GM23338 (cell line): ENCODE measurements at regions not wholly inside any gene's neighbourhood (a gene's known extent, or its start where the extent isn't known, plus 50 kb on each side); places are given as distances from the start of the nearest gene placed in this dataset.

Experiments
- ATAC-seq: fragments of 200-7000 bp; cut with Tn5 transposase; 3 replicates; pipeline ENCODE4 v1.9.1; 2020
- DNase-seq: peaks from one replicate; pipeline ENCODE4 v3.0.0-alpha.2; 2015; ENCODE audit warnings: low spot score
- H2AFZ ChIP-seq: fragments of 200-600 bp; sonication (generic); 2 replicates; pipeline ENCODE4 v1.8.0; 2016; ENCODE audit warnings: antibody characterized with exemption, mild to moderate bottlenecking, moderate library complexity
- H3F3A ChIP-seq: fragments of 200-600 bp; sonication (generic); replicated peaks from 2 replicates; pipeline ENCODE4 v1.8.0; 2017; ENCODE audit warnings: antibody characterized with exemption, mixed run types, low read depth
- H3K27ac ChIP-seq: fragments of 200-600 bp; sonication (generic); 2 replicates; pipeline ENCODE4 v1.6.1; 2016; ENCODE audit warnings: low read depth
- H3K27me3 ChIP-seq: fragments of 200-600 bp; sonication (generic); 2 replicates; pipeline ENCODE4 v1.8.0; 2016; ENCODE audit warnings: mild to moderate bottlenecking, mixed run types, moderate library complexity; ENCODE audit not compliant: insufficient read depth
- H3K36me3 ChIP-seq: fragments of 200-600 bp; sonication (generic); 2 replicates; pipeline ENCODE4 v1.8.0; 2016; ENCODE audit warnings: mild to moderate bottlenecking; ENCODE audit not compliant: insufficient read depth
- H3K4me1 ChIP-seq: fragments of 200-600 bp; sonication (generic); 2 replicates; pipeline ENCODE4 v1.8.0; 2016; ENCODE audit warnings: mild to moderate bottlenecking, moderate library complexity; ENCODE audit not compliant: insufficient read depth
- H3K4me2 ChIP-seq: fragments of 200-600 bp; sonication (generic); 2 replicates; pipeline ENCODE4 v1.7.1; 2017; ENCODE audit warnings: mixed run types
- H3K4me3 ChIP-seq: fragments of 200-600 bp; sonication (generic); 2 replicates; pipeline ENCODE4 v1.6.1; 2016; ENCODE audit warnings: mixed run types
- H3K79me2 ChIP-seq: fragments of 200-600 bp; sonication (generic); replicated peaks from 2 replicates; pipeline ENCODE4 v1.8.0; 2017; ENCODE audit warnings: mild to moderate bottlenecking; ENCODE audit not compliant: insufficient read depth
- H3K9me2 ChIP-seq: fragments of 200-600 bp; sonication (generic); 2 replicates; pipeline ENCODE4 v1.8.0; 2017; ENCODE audit not compliant: insufficient read depth
- H4K20me1 ChIP-seq: fragments of 200-600 bp; sonication (generic); replicated peaks from 2 replicates; pipeline ENCODE4 v1.8.0; 2017; ENCODE audit warnings: mild to moderate bottlenecking; ENCODE audit not compliant: insufficient read depth
- H3K27ac Mint-ChIP-seq: 2 replicates; pipeline ENCODE4 v1.8.0; 2020; ENCODE audit warnings: inconsistent platforms, mild to moderate bottlenecking, moderate library complexity, mixed read lengths
- H3K27me3 Mint-ChIP-seq: 3 replicates; pipeline ENCODE4 v1.8.0; 2022; ENCODE audit warnings: low read depth, mild to moderate bottlenecking, moderate library complexity, mixed read lengths, inconsistent platforms; ENCODE audit not compliant: insufficient read depth, poor library complexity
- H3K36me3 Mint-ChIP-seq: 3 replicates; pipeline ENCODE4 v1.8.0; 2021; ENCODE audit warnings: low read depth, mild to moderate bottlenecking, inconsistent platforms, moderate library complexity, mixed read lengths
- H3K4me1 Mint-ChIP-seq: 3 replicates; pipeline ENCODE4 v1.8.0; 2020; ENCODE audit warnings: mild to moderate bottlenecking, inconsistent platforms, mixed read lengths
- H3K4me3 Mint-ChIP-seq: 3 replicates; pipeline ENCODE4 v1.8.0; 2021; ENCODE audit warnings: moderate library complexity, mild to moderate bottlenecking, inconsistent platforms, mixed read lengths
- H3K9me3 Mint-ChIP-seq: 3 replicates; pipeline ENCODE4 v1.8.0; 2020; ENCODE audit warnings: moderate library complexity, mild to moderate bottlenecking, inconsistent platforms, mixed read lengths
- CREB1 ChIP-seq: fragments of 250-450 bp; sonication (Bioruptor Pico); IDR thresholded peaks from 2 replicates; pipeline ENCODE4 v1.5.0; 2020; ENCODE audit warnings: low read depth, mild to moderate bottlenecking, moderate library complexity
- ETS1 ChIP-seq: IDR thresholded peaks from 2 replicates; pipeline ENCODE4 v1.6.1; 2016; ENCODE audit warnings: antibody characterized with exemption
- EZH2 ChIP-seq: fragments of 200-600 bp; sonication (generic); IDR thresholded peaks from one replicate; pipeline ENCODE4 v1.8.0; 2017; ENCODE audit warnings: antibody characterized with exemption, mild to moderate bottlenecking, low read depth; ENCODE audit not compliant: unreplicated experiment
- EZH2phosphoT487 ChIP-seq: fragments of 200-600 bp; sonication (generic); IDR thresholded peaks from one replicate; pipeline ENCODE4 v1.8.1; 2018; ENCODE audit warnings: antibody characterized with exemption; ENCODE audit not compliant: unreplicated experiment
- JUNB ChIP-seq: IDR thresholded peaks from one replicate; pipeline ENCODE4 v1.6.1; 2016; ENCODE audit warnings: antibody characterized with exemption; ENCODE audit not compliant: unreplicated experiment
- NANOG ChIP-seq: IDR thresholded peaks from 2 replicates; pipeline ENCODE4 v1.6.1; 2016; ENCODE audit warnings: antibody characterized with exemption, borderline replicate concordance
- POLR2AphosphoS5 ChIP-seq: IDR thresholded peaks from 2 replicates; pipeline ENCODE4 v1.6.1; 2016; ENCODE audit warnings: antibody characterized with exemption, low read depth
- ZNF114 ChIP-seq: fragments of 250-450 bp; sonication (Bioruptor Pico); IDR thresholded peaks from 2 replicates; pipeline ENCODE4 v1.5.0; 2020; ENCODE audit warnings: mild to moderate bottlenecking, moderate library complexity
- ZNF331 ChIP-seq: fragments of 250-450 bp; sonication (Bioruptor Pico); IDR thresholded peaks from 2 replicates; pipeline ENCODE4 v1.5.0; 2020; ENCODE audit warnings: low read depth, mild to moderate bottlenecking, moderate library complexity
- TF ChIP-seq, protein P1 (sequence below), 2 experiments: fragments of 200-600 bp in 1 of 2; sonication (generic) in 1 of 2; conservative IDR thresholded peaks; 2 replicates each; pipeline versions ENCODE4 v1.5.1 to v1.6.1; 2016 to 2017; ENCODE audit warnings: antibody characterized with exemption in 2 of 2, low read depth in 2 of 2, mild to moderate bottlenecking in 2 of 2, moderate library complexity in 1 of 2
- TF ChIP-seq, protein P2 (sequence below): IDR thresholded peaks from one replicate; pipeline ENCODE4 v1.6.1; 2018; ENCODE audit warnings: antibody characterized with exemption; ENCODE audit not compliant: unreplicated experiment

GRCh38 chr6:1255636-1256365 lies 56.1 kb upstream of the FOXQ1 start (continued):
- TF ChIP-seq, protein P1, sequence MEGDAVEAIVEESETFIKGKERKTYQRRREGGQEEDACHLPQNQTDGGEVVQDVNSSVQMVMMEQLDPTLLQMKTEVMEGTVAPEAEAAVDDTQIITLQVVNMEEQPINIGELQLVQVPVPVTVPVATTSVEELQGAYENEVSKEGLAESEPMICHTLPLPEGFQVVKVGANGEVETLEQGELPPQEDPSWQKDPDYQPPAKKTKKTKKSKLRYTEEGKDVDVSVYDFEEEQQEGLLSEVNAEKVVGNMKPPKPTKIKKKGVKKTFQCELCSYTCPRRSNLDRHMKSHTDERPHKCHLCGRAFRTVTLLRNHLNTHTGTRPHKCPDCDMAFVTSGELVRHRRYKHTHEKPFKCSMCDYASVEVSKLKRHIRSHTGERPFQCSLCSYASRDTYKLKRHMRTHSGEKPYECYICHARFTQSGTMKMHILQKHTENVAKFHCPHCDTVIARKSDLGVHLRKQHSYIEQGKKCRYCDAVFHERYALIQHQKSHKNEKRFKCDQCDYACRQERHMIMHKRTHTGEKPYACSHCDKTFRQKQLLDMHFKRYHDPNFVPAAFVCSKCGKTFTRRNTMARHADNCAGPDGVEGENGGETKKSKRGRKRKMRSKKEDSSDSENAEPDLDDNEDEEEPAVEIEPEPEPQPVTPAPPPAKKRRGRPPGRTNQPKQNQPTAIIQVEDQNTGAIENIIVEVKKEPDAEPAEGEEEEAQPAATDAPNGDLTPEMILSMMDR (conservative IDR thresholded peaks at IDR 0.05; ENCODE audit: low read depth in 2 of 2), result no peak
- TF ChIP-seq NANOG, result no peak

GRCh38 chr6:1254326-1254725 lies 57.6 kb upstream of the FOXQ1 start:
- no peaks in the 10 kb centered on the region for H3K36me3 ChIP-seq
- Mint-ChIP-seq H3K36me3 (no peaks in the 10 kb centered on the region), H3K4me3 (no peak overlapping the region), H3K27ac (no peak overlapping the region), H3K4me1 (no peaks in the 10 kb centered on the region), H3K27me3 (peaks cover 4% of the 10 kb centered on the region), H3K9me3 (no peaks in the 10 kb centered on the region)
- H3K27ac ChIP-seq, result no peak overlapping the region
- H3K4me3 ChIP-seq, result no peak overlapping the region
- TF ChIP-seq CREB1 (no peak), NANOG (no peak), ZNF114 (CRISPR knock-in tag) (no peak), EZH2 (no peak), ZNF331 (CRISPR knock-in tag) (no peak)
- H3K27me3 ChIP-seq, result no peaks in the 10 kb centered on the region
- no peak overlapping the region for H2AFZ ChIP-seq
- H3K9me2 ChIP-seq, result no peaks in the 10 kb centered on the region
- H3K4me1 ChIP-seq, result no peaks in the 10 kb centered on the region
- no peak for DNase-seq
- H4K20me1 ChIP-seq, result no peaks in the 10 kb centered on the region
- no peaks in the 10 kb centered on the region for H3K79me2 ChIP-seq
- ATAC-seq, result no peak
- H3K4me2 ChIP-seq, result no peak overlapping the region
- no peaks in the 10 kb centered on the region for H3F3A ChIP-seq

DNA sequence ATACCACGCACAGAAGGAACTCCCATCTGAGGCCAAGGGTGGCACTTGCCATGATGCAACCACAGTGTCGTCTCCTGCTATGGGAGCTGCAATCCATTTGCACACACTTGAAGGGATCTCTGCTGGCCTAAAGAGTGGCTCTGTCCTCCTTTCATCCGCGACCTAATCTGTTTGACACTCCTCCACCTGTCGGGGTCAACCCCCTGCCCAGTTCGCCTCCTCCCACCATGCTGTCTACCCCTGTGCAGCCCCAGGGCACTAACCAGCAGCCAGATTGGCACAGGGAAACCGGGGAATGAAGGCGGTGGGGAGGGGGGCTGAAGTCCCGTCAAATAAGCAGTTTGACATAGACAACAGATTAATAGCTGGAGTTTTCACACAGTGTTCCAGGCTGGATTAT lies 58.1 kb upstream of the FOXQ1 start:
- no peaks in the 10 kb centered on the region for H3K4me1 ChIP-seq
- ATAC-seq (no peak), DNase-seq (no peak)
- Mint-ChIP-seq H3K4me1 (no peaks in the 10 kb centered on the region), H3K27me3 (peaks cover 4% of the 10 kb centered on the region), H3K4me3 (no peak overlapping the region), H3K9me3 (no peaks in the 10 kb centered on the region), H3K27ac (no peak overlapping the region), H3K36me3 (no peaks in the 10 kb centered on the region)
- no peaks in the 10 kb centered on the region for H3F3A ChIP-seq
- no peaks in the 10 kb centered on the region for H3K79me2 ChIP-seq
- no peak overlapping the region for H3K4me2 ChIP-seq
- H3K9me2 ChIP-seq, result 0 out of 2 replicates have a peak, but pooled peaks cover 3% of the 10 kb centered on the region
- H3K36me3 ChIP-seq, result no peaks in the 10 kb centered on the region
- no peak overlapping the region for H3K4me3 ChIP-seq
- H2AFZ ChIP-seq, result no peak overlapping the region
- no peak overlapping the region for H3K27ac ChIP-seq
- H3K27me3 ChIP-seq, result no peaks in the 10 kb centered on the region
- no peaks in the 10 kb centered on the region for H4K20me1 ChIP-seq
- no peak for TF ChIP-seq JUNB
- TF ChIP-seq POLR2AphosphoS5, result no peak
- no peak for TF ChIP-seq ETS1
- TF ChIP-seq NANOG, result no peak
- TF ChIP-seq EZH2phosphoT487, result no peak
- TF ChIP-seq, protein P2, sequence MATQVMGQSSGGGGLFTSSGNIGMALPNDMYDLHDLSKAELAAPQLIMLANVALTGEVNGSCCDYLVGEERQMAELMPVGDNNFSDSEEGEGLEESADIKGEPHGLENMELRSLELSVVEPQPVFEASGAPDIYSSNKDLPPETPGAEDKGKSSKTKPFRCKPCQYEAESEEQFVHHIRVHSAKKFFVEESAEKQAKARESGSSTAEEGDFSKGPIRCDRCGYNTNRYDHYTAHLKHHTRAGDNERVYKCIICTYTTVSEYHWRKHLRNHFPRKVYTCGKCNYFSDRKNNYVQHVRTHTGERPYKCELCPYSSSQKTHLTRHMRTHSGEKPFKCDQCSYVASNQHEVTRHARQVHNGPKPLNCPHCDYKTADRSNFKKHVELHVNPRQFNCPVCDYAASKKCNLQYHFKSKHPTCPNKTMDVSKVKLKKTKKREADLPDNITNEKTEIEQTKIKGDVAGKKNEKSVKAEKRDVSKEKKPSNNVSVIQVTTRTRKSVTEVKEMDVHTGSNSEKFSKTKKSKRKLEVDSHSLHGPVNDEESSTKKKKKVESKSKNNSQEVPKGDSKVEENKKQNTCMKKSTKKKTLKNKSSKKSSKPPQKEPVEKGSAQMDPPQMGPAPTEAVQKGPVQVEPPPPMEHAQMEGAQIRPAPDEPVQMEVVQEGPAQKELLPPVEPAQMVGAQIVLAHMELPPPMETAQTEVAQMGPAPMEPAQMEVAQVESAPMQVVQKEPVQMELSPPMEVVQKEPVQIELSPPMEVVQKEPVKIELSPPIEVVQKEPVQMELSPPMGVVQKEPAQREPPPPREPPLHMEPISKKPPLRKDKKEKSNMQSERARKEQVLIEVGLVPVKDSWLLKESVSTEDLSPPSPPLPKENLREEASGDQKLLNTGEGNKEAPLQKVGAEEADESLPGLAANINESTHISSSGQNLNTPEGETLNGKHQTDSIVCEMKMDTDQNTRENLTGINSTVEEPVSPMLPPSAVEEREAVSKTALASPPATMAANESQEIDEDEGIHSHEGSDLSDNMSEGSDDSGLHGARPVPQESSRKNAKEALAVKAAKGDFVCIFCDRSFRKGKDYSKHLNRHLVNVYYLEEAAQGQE, result no peak
